Thoracic aorta (tissue), 2 donors: ENCODE measurements at regions not wholly inside any gene's neighbourhood (a gene's known extent, or its start where the extent isn't known, plus 50 kb on each side); places are given as distances from the start of the nearest gene placed in this dataset.
A peak's percentile ranks its signal among the peaks of the same experiment; 100 is the strongest.

ENCODE experiments used
- ATAC-seq: fragments of 150-250 bp; one replicate; pipeline ENCODE4 v1.8.0; 2017; ENCODE audit warnings: low read depth; ENCODE audit not compliant: insufficient number of reproducible peaks, low FRiP score
- DNase-seq: peaks from one replicate; pipeline ENCODE4 v3.0.0-alpha.2; 2020; ENCODE audit warnings: low spot score
- H3K27ac ChIP-seq, 2 donors: fragments of 200-600 bp; sonication (generic); 1 replicate in 1 of 2; 2 replicates in 1 of 2; pipeline ENCODE4 v1.5.1; 2016; ENCODE audit warnings: mild to moderate bottlenecking in 2 of 2, moderate library complexity in 2 of 2
- H3K27me3 ChIP-seq: fragments of 200-600 bp; sonication (generic); replicated peaks from 2 replicates; pipeline ENCODE4 v1.6.0; 2016; ENCODE audit warnings: mild to moderate bottlenecking; ENCODE audit not compliant: insufficient read depth
- H3K36me3 ChIP-seq: fragments of 200-600 bp; sonication (generic); one replicate; pipeline ENCODE4 v1.5.1; 2016
- H3K4me1 ChIP-seq, 2 donors: fragments of 200-600 bp; sonication (generic); 1 replicate in 1 of 2; 2 replicates in 1 of 2; pipeline versions ENCODE4 v1.5.1 to v1.6.0; 2016; ENCODE audit warnings: low read depth in 2 of 2, mild to moderate bottlenecking in 1 of 2; ENCODE audit not compliant: control insufficient read depth in 1 of 2
- H3K4me3 ChIP-seq: fragments of 200-600 bp; sonication (generic); 2 replicates; pipeline ENCODE4 v1.5.1; 2016; ENCODE audit warnings: mild to moderate bottlenecking
- H3K9me3 ChIP-seq: fragments of 200-600 bp; sonication (generic); 2 replicates; pipeline ENCODE4 v1.5.1; 2016
- CTCF ChIP-seq: fragments of 200-600 bp; sonication (generic); IDR thresholded peaks from one replicate; pipeline ENCODE4 v1.5.1; 2019; ENCODE audit warnings: antibody characterized with exemption

GRCh38 chr4:177242651-177243286 lies 66.9 kb upstream of the NEIL3 start:
- H3K27me3 ChIP-seq = no peaks in the 10 kb centered on the region
- peaks cover 6 to 9% of the 10 kb centered on the region in 2 donors for H3K4me1 ChIP-seq
- DNase-seq (no peak), ATAC-seq (no peak)
- H3K36me3 ChIP-seq = no peaks in the 10 kb centered on the region
- H3K4me3 ChIP-seq = no peak overlapping the region
- no peak overlapping the region for H3K27ac ChIP-seq
- TF ChIP-seq CTCF = no peak
- H3K9me3 ChIP-seq = no peaks in the 10 kb centered on the region

GRCh38 chr4:177246641-177247584 lies 62.8 kb upstream of the NEIL3 start:
- no peak for ATAC-seq
- Histone ChIP-seq H3K27ac (no peak overlapping the region), H3K36me3 (no peaks in the 10 kb centered on the region), H3K9me3 (no peaks in the 10 kb centered on the region), H3K4me3 (no peak overlapping the region), H3K27me3 (no peaks in the 10 kb centered on the region), H3K4me1 (no peaks in the 10 kb centered on the region)
- TF ChIP-seq CTCF = no peak
- DNase-seq = no peak

DNA sequence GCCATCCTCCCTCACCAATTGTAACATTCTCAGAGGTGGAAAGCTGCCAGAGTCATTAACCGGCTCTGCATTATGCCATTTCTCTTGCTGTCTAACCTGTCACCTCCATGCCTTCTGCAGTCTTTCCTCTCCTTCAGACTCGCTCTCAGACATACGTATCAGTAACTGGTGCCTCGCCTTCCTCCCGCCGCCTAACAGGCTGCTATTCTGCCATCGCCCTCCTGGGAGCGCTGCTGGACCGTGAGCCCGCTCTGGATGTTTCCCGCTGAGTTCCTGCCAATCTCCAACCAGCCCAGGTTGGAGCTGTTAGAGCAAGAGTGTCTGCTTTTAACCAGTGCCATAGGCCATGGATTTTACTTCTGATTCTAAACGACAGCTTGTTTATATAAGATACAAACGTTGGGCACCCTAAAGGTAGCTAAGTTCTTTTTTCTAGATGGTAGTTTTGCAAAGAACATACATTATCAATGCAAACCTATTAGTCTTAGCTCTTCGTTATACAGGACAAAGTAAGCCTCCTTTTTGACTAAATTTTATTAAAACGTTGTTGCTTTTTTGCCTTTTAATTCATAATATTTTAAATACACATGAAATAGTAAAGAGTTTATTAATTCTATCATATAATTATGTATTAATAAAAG lies 59.5 kb upstream of the NEIL3 start:
- no peaks in the 10 kb centered on the region for H3K27me3 ChIP-seq
- H3K9me3 ChIP-seq = no peaks in the 10 kb centered on the region
- no peak overlapping the region for H3K4me3 ChIP-seq
- no peak for ATAC-seq
- DNase-seq = no peak
- peak; percentile 88 for TF ChIP-seq CTCF
- H3K4me1 ChIP-seq = no peaks in the 10 kb centered on the region
- no peaks in the 10 kb centered on the region for H3K36me3 ChIP-seq
- H3K27ac ChIP-seq = no peak overlapping the region

GRCh38 chr4:177251237-177251636 lies 58.4 kb upstream of the NEIL3 start:
- no peak for DNase-seq
- no peak for TF ChIP-seq CTCF
- Histone ChIP-seq H3K9me3 (no peaks in the 10 kb centered on the region), H3K27ac (no peak overlapping the region), H3K36me3 (no peaks in the 10 kb centered on the region), H3K27me3 (no peaks in the 10 kb centered on the region), H3K4me1 (no peaks in the 10 kb centered on the region), H3K4me3 (no peak overlapping the region)
- ATAC-seq = no peak

- no peak for ATAC-seq
- Histone ChIP-seq H3K4me3 (no peak overlapping the region), H3K27ac (no peak overlapping the region), H3K4me1 (no peaks in the 10 kb centered on the region), H3K9me3 (no peaks in the 10 kb centered on the region), H3K27me3 (no peaks in the 10 kb centered on the region), H3K36me3 (no peaks in the 10 kb centered on the region)
- DNase-seq = no peak
- TF ChIP-seq CTCF = no peak
Observed at GRCh38 chr4:177255359-177255758, 54.3 kb upstream of the NEIL3 start.
